ENCODE measurements at regions not wholly inside any gene's neighbourhood (a gene's known extent, or its start where the extent isn't known, plus 50 kb on each side); places are given as distances from the start of the nearest gene placed in this dataset.
A peak's percentile ranks its signal among the peaks of the same experiment; 100 is the strongest.

DNA sequence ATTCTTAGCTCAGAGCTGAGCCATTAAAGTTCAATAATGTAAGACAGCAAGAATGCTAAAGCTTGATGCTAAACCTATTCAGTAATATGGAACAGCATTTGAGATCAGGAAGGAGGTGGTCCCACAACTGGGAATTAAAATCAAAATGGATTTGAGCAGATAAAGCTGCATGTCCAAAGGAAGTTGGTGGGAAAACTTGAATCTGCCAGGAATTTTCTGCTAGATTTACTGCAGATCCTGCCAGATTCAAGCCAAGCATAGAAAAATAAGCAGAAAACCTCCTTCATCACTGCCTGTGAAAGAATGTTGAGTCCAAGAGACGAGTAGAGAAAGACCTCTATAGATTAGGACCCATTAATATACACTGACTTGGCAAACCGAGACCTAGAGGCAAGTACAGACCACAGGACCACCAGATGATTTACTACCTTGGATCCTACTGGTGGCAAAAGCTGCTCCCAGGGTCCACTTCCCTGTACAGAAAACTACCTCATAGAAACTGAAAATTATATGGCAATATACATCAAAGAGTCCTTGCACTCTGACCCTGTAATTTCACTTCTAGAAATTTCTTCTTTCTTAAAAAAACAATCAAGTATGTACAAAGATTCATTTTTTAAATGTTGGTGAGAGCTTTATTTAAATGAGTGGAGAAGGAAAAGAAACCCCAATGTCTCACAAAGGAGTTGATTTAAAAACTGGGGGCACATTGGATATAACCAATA, 263.2 kb downstream of the DAD1 start:
- DNase-seq (ENCODE audit: low read depth), result no peak
- no peak overlapping the region for H3K4me3 ChIP-seq (ENCODE audit: low read depth, low read length)
- TF ChIP-seq, protein P1, sequence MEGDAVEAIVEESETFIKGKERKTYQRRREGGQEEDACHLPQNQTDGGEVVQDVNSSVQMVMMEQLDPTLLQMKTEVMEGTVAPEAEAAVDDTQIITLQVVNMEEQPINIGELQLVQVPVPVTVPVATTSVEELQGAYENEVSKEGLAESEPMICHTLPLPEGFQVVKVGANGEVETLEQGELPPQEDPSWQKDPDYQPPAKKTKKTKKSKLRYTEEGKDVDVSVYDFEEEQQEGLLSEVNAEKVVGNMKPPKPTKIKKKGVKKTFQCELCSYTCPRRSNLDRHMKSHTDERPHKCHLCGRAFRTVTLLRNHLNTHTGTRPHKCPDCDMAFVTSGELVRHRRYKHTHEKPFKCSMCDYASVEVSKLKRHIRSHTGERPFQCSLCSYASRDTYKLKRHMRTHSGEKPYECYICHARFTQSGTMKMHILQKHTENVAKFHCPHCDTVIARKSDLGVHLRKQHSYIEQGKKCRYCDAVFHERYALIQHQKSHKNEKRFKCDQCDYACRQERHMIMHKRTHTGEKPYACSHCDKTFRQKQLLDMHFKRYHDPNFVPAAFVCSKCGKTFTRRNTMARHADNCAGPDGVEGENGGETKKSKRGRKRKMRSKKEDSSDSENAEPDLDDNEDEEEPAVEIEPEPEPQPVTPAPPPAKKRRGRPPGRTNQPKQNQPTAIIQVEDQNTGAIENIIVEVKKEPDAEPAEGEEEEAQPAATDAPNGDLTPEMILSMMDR (IDR thresholded peaks at IDR 0.05; ENCODE audit: low read depth, low read length, missing control alignments), result no peak

DNA sequence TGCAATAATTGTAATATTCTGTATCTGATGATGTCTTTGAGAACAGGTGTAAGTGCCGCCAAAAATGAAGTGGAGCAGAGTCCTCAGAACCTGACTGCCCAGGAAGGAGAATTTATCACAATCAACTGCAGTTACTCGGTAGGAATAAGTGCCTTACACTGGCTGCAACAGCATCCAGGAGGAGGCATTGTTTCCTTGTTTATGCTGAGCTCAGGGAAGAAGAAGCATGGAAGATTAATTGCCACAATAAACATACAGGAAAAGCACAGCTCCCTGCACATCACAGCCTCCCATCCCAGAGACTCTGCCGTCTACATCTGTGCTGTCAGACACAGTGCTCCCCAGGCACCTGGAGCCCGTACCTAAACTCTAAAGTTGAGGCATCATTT, 268.7 kb downstream of the DAD1 start:
- TF ChIP-seq, protein P1 (IDR thresholded peaks at IDR 0.05; ENCODE audit: low read depth, low read length, missing control alignments), result no peak
- no peak overlapping the region for H3K4me3 ChIP-seq (ENCODE audit: low read depth, low read length)
- DNase-seq (ENCODE audit: low read depth), result no peak

DNA sequence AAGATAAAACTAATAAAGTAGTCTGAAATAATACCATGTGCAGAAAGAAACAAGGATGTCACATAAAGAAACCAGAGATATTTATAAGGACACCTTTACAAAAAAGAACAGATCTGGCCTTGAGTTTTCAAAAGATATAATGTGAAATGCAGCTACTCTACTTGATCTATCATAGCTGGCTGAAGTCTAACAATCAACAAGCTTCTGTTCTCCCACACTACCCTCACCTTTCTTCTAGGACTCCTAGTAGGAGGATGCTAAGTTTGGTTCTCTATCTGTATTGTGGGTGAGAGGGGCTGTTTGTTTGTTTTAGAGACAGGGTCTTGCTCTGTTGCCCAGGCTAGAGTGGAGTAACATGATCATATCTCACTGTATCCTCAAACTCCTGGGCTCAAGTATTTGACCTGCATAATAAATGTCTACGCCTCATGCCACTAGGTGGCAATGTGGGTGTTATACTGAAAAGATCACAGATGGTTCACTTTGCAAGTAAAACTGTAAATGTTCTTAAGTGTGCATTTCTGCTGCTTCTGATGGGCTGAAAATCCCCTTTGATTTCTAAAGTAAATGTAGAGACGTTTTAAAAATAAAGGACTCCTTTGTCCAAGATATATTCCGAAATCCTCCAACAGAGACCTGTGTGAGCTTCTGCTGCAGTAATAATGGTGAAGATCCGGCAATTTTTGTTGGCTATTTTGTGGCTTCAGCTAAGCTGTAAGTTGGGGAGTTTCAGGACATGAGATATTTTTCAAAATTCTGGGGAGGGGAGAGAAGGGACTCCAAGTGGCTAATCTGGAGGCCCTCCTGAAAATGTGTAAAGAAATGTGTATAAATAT, 269.3 kb downstream of the DAD1 start:
- TF ChIP-seq, protein P1 (IDR thresholded peaks at IDR 0.05; ENCODE audit: low read depth, low read length, missing control alignments), result peak; percentile 68
- no peak overlapping the region for H3K4me3 ChIP-seq (ENCODE audit: low read depth, low read length)
- peak; percentile 53 for DNase-seq (ENCODE audit: low read depth)

DNA sequence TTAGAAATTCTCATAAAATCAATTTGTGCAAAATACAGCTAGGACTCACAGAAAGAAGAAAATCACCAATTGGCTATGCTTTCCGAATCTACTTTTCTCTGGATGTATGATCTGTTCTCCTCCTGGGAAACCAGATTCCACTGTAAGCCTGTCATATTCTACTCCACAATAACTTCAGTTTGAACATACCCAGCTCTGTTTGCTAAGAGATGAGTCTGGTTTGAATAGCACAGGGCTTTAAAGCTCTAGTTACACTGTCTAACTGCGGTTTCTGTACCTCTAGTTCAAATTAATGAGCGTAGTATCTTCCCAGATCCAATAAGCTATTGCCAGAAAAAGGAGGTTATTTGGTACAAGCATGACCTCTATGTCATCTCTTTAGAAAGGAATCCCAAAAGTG, 270.1 kb downstream of the DAD1 start:
- no peak for DNase-seq (ENCODE audit: low read depth)
- H3K4me3 ChIP-seq (ENCODE audit: low read depth, low read length), result no peak overlapping the region
- TF ChIP-seq, protein P1 (IDR thresholded peaks at IDR 0.05; ENCODE audit: low read depth, low read length, missing control alignments), result no peak

DNA sequence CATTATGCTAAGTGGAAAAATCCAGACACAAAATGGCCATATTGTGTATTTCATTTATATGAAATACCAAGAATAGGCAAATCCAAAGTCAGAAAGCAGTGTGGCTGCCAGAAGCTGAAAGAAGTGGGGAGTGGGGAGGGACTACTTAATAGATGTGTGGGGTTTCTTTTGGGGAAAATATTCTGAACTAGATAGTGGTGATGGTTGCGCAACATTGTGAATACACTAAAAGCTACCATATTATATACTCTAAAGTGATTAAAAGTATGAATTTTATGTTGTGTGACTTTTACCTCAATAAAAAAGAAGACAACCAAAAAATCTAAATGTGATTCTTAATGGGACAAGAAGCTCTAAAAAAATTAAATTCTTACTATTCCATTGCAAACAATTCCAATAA, 272.6 kb downstream of the DAD1 start:
- TF ChIP-seq, protein P1 (IDR thresholded peaks at IDR 0.05; ENCODE audit: low read depth, low read length, missing control alignments), result no peak
- H3K4me3 ChIP-seq (ENCODE audit: low read depth, low read length), result no peak overlapping the region
- DNase-seq (ENCODE audit: low read depth), result no peak

DNA sequence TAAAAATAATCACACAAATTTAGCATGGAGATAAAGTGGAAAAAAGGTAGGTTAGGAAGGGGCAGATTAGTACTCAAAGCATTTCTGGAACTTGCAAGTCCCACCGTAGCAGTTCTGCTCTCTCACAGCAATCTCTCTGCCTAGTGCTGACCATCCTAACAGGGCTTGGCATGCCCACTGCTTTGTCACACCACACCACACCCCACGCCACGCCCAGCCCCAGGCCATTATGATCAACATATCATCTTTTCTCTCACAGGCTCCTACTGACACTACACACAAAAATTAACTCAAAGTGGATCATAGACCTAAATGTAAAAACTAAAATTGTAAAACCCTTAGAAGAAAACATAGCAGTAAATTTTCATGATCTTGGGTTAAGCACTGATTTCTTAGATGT, 273.7 kb downstream of the DAD1 start:
- TF ChIP-seq, protein P1 (IDR thresholded peaks at IDR 0.05; ENCODE audit: low read depth, low read length, missing control alignments), result no peak
- no peak for DNase-seq (ENCODE audit: low read depth)
- H3K4me3 ChIP-seq (ENCODE audit: low read depth, low read length), result no peak overlapping the region

Data from GM12864 (cell line).